NCI-H146 treated with DMSO at 0.1 percent for 48 hours (cell line): ENCODE measurements at regions not wholly inside any gene's neighbourhood (a gene's known extent, or its start where the extent isn't known, plus 50 kb on each side); places are given as distances from the start of the nearest gene placed in this dataset.
"Not testable (repeated sequence)": the region's sequence is repeated elsewhere in the genome, so short reads cannot be mapped to it uniquely, and the experiment has no call there.

Source experiments
- DNase-seq: peaks from one replicate; lab custom pipeline; 2025; ENCODE audit not compliant: unreplicated experiment; lab: John Stamatoyannopoulos, UW

DNA sequence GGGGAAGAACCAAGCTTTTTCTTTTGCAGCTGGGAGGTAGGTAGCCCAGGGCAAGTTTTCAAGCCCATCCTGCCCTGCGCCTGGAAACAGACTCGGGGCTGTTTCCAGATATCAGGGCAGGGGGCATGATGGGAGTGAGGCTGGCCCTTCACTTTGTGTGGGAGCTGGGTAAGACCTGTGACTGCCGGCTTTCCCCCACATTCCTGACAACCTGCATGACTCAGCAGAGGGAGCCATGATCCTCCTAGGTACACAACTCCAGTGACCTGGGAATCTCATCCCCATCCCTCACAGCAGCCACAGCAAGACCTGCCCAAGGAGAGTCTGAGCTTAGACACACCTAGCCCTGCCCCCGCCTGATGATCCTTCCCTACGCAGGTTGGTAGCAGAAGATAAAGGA is 280.8 kb downstream of the SOX4 start:
- no peak for DNase-seq

DNA sequence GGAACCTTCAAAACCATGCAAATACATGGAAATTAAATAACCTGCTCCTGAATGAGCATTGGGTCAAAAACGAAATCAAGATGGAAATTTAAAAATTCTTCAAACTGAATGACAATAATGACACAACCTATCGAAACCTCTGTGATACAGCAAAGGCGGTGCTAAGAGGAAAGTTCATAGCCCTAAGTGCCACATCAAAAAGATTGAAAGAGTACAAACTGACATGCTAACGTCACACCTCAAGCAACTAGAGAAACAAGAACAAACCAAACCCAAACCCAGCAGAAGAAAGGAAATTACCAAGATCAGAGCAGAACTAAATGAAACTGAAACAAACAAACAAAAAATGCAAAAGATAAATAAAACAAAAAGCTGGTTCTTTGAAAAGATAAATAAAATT is 283.5 kb downstream of the SOX4 start:
- DNase-seq: not testable (repeated sequence)

DNA sequence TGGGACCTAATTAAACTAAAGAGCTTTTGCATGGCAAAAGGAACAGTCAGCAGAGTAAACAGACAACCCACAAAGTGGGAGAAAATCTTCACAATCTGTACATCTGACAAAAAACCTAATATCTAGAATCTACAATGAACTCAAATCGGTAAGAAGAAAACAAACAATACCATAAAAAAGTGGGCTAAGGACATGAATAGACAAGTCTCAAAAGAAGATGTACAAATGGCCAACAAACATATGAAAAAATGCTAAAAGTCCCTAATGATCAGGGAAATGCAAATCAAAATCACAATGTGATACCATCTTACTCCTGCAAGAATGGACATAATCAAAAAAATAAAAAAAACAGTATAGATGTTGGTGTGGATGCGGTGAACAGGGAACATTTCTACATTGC is 286.7 kb downstream of the SOX4 start:
- not testable (repeated sequence) for DNase-seq

GRCh38 chr6:21881969-21882465 is 288.5 kb downstream of the SOX4 start:
- no peak for DNase-seq

DNA sequence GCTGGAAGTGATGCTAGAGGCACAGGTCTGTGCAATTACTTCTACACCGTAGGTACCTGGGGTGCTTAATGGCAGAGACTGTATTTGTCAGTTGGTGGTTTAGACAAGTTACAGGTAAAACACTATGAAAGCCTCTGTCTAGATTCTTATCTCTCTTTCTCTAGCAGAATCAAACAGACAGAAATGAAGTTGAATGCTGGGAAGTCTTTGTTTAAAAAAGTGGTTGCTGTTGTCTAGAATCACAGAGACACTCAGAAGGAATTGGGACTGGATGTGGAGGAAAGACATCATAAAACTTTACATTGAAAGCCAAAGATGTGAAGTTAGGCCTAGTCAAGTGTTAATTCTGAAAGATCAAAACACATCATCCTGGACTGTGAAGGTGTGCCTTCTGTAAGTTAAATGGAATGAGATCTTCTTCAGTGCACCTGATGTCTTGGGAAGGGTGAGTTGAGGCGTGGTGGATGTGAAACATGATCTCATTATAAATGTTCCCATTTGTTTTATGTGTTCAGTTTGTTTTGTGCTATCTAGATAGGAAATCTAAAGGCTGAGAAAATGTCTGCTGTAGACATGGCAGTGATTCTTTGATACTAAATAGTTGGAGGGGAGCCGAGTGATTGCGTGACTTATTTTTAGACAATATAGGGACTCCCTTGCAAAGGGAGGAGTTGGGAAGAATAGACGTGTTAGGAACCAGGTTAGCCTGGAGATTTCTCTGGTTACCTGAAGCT is 290.2 kb downstream of the SOX4 start:
- DNase-seq: peak; percentile 25

DNA sequence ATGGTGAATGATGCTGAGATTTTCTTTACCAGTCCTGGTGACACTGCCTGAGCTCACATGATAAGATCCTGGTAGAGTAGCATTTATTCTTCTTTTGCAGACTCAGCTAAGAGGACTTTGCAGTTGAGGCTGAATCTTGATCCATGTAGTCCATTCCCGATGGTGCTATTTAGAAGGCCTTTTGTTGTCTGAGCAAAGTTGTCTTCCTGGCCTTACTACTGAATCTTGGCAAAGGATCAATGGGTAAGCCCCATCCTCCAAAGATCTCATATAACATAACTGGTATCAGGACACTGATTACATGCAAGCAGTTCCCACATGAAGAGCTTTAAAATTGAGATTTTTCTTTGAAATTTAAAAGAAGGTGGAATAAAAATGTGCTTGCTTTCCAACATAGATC is 291.6 kb downstream of the SOX4 start:
- DNase-seq: no peak

GRCh38 chr6:21885532-21886114 is 292.1 kb downstream of the SOX4 start:
- DNase-seq: no peak

GRCh38 chr6:21886542-21887151 is 293.1 kb downstream of the SOX4 start:
- no peak for DNase-seq

GRCh38 chr6:21887231-21888185 is 294.0 kb downstream of the SOX4 start:
- no peak for DNase-seq

GRCh38 chr6:21891080-21891479 is 297.5 kb downstream of the SOX4 start:
- DNase-seq: no peak

DNA sequence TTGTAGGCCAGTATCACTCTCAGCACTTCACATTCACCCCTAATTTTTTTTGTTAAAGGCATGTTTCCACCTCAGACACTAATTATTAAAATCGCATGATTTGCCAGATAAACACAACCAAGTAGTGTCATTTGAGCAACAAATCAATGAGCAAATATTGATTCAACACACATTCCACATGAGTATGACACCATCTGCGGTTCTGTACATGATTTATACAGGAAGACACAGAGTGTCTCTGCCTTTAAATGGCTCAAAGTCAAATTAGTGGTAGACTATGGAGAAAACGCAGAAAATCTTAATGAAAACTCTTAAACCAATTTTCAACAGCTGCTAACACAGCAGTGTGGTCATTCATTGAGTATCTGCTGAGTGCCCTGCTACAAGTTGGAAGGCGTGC is 300.2 kb downstream of the SOX4 start:
- peak; percentile 55 for DNase-seq

DNA sequence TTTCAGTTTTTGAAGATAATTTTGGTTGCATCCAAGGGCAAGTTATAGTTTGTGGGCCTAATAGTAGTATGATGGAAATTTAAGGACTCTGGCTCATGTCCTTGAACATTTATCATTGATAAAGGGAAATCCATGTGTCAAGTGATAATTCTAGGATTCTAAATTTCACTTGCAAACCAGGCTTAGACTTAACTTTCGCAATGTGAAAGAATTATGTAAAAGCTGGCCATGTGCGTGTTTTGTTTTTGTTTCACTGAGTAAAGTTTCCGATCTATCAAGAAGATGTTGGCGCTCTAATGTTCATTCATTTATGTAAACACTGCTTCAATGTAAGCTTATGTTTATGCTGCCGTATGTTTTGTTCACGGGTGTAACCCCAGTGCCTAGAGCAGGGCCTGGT is 302.0 kb downstream of the SOX4 start:
- no peak for DNase-seq

- DNase-seq: no peak
Observed at GRCh38 chr6:21898107-21898796, 304.7 kb downstream of the SOX4 start.

DNA sequence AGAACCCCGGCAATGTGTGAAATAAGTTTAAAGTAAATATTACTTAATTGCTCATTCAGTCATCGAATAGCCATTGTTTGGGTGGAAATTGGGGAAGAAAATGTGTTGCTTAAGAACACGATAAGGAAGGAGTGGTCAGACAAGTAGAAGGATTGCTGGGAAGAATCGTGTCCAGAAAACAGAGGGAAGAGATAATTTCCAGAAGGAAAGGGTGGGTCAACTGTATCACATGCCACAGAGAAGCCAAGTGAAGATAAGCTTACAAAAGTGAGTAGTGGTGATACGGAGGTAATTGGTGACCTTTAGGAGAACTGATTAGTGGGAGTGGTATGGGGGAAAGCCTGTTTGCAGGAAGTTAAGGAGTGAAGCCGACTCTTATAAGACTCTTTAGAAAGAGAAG is 306.2 kb downstream of the SOX4 start:
- no peak for DNase-seq

DNA sequence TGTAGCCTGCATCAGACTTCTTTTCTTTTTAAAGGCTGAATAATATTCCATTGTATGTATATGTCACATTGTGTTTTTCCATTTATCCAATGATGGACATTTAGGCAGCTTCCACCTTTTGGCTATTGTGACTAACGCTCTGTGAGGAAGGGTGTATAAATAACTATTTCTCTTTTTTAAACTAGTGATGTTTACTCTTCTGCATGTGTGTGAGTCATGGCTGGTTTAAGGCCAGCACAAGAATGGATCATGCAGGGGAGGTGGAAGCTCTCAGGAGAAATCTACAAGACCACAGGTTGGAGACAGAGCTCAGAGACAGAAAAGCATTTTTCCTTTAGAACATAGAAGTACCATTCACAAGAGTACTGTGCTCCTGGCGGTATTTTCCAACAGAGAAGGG is 307.2 kb downstream of the SOX4 start:
- no peak for DNase-seq

DNA sequence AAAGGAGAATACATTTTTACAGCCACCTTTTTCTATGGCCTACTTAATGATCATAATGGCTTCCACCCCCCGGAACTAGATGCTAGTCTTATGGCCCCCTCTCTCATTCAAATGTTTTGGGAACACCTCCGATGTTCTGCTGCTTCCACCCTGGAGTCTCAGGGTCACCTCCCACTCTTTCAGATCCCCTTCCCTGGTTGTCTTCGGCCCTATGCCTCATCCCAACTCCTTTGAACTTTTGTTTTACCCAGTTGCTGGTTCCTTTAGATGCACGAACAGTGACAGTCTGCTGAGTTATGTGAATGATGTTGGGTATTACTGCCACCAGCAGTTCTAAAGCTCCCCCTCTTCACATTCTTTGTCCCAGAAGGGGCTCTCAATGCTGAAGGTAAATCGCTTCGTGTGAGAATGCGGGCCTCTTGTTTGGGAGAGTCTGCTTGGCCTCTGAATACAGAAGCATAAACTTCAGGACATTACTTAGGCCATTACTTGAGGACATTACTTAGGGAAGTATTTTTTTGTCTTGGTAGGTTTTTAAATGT is 309.1 kb downstream of the SOX4 start:
- no peak for DNase-seq

DNA sequence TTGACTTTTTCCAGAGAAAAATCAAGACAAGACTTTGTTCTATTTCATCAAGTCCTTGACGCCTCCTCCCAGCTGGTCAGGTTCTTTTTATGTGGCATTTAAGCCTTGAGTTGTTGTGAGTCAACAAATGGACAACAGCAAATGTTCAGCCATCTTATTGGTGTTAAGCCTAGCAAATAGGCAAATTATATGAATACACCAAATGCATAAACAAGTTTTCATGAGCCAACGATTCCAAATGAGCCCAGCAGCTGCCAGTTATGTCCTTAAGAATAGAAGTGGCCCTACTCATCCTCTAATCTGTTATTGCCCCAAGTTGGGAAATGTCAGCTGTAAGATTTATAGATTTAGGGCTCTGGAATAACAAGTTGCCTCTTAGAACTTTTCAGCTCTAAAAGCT is 312.0 kb downstream of the SOX4 start:
- DNase-seq: no peak

DNA sequence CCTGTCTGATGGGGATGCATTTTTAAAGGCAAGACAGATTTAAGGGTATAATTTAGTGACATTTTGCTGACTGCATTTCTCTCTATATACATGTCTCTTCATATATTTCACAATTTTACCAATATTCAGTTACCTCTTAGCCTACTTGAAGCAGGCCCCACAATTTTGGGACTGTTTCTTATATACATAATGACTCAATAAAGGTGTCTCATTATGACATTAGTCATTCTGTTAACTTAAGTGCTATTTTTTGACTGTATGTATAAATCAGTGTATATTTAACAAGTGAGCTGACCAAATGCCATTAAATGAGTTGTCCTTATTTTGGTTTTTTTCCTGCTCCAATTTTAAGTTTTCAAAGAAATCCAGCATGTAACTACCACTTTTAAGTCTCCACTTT is 313.3 kb downstream of the SOX4 start:
- DNase-seq: no peak

- no peak for DNase-seq
Observed at GRCh38 chr6:21907291-21907690, 313.7 kb downstream of the SOX4 start.

GRCh38 chr6:21908161-21908848 is 314.8 kb downstream of the SOX4 start:
- no peak for DNase-seq
